Astrocyte of the cerebellum (primary cell): ENCODE measurements at regions not wholly inside any gene's neighbourhood (a gene's known extent, or its start where the extent isn't known, plus 50 kb on each side); places are given as distances from the start of the nearest gene placed in this dataset.

Source experiments
- DNase-seq: peaks from one replicate; pipeline ENCODE4 v3.0.0-alpha.2; 2011; ENCODE audit warnings: low read depth
- H3K4me3 ChIP-seq: 2 replicates; pipeline ENCODE4 v1.5.1; 2011; ENCODE audit warnings: mild to moderate bottlenecking, low read depth, low read length, moderate library complexity
- CTCF ChIP-seq: IDR thresholded peaks from 2 replicates; pipeline ENCODE4 v1.5.1; 2012; ENCODE audit warnings: low read length, low read depth, moderate library complexity, mild to moderate bottlenecking; ENCODE audit errors: missing control alignments
- in situ Hi-C: cut with HindIII; loops from 2 replicates; pipeline ENCODE4 v1.10.0; 2017; ENCODE audit warnings: low sequenced_read_pairs

- no peak overlapping the region for H3K4me3 ChIP-seq
- no peak for TF ChIP-seq CTCF
- in situ Hi-C loops, result no loop called here
- no peak for DNase-seq
Observed at GRCh38 chr1:101102426-101103156, 77.0 kb upstream of the DPH5 start.

- no peak overlapping the region for H3K4me3 ChIP-seq
- DNase-seq, result no peak
- TF ChIP-seq CTCF, result no peak
- in situ Hi-C loops, result no loop called here
Observed at GRCh38 chr1:101101360-101101759, 75.8 kb upstream of the DPH5 start.

GRCh38 chr1:101100674-101101073 lies 75.1 kb upstream of the DPH5 start:
- DNase-seq, result no peak
- H3K4me3 ChIP-seq, result no peak overlapping the region
- in situ Hi-C loops, result no loop called here
- no peak for TF ChIP-seq CTCF

- no peak for TF ChIP-seq CTCF
- in situ Hi-C loops, result no loop called here
- H3K4me3 ChIP-seq, result no peak overlapping the region
- DNase-seq, result no peak
Observed at GRCh38 chr1:101098907-101099306, 73.3 kb upstream of the DPH5 start.

GRCh38 chr1:101098327-101098726 lies 72.7 kb upstream of the DPH5 start:
- in situ Hi-C loops, result no loop called here
- DNase-seq, result no peak
- no peak overlapping the region for H3K4me3 ChIP-seq
- no peak for TF ChIP-seq CTCF

GRCh38 chr1:101089613-101090338 lies 64.2 kb upstream of the DPH5 start:
- DNase-seq, result no peak
- in situ Hi-C loops, result no loop called here
- TF ChIP-seq CTCF, result no peak
- no peak overlapping the region for H3K4me3 ChIP-seq
